GM23338 (cell line): ENCODE measurements at regions not wholly inside any gene's neighbourhood (a gene's known extent, or its start where the extent isn't known, plus 50 kb on each side); places are given as distances from the start of the nearest gene placed in this dataset.

ENCODE experiments used
- ATAC-seq: fragments of 200-7000 bp; cut with Tn5 transposase; 3 replicates; pipeline ENCODE4 v1.9.1; 2020
- DNase-seq: peaks from one replicate; pipeline ENCODE4 v3.0.0-alpha.2; 2015; ENCODE audit warnings: low spot score
- H2AFZ ChIP-seq: fragments of 200-600 bp; sonication (generic); 2 replicates; pipeline ENCODE4 v1.8.0; 2016; ENCODE audit warnings: antibody characterized with exemption, mild to moderate bottlenecking, moderate library complexity
- H3F3A ChIP-seq: fragments of 200-600 bp; sonication (generic); replicated peaks from 2 replicates; pipeline ENCODE4 v1.8.0; 2017; ENCODE audit warnings: antibody characterized with exemption, mixed run types, low read depth
- H3K27ac ChIP-seq: fragments of 200-600 bp; sonication (generic); 2 replicates; pipeline ENCODE4 v1.6.1; 2016; ENCODE audit warnings: low read depth
- H3K27me3 ChIP-seq: fragments of 200-600 bp; sonication (generic); 2 replicates; pipeline ENCODE4 v1.8.0; 2016; ENCODE audit warnings: mild to moderate bottlenecking, mixed run types, moderate library complexity; ENCODE audit not compliant: insufficient read depth
- H3K36me3 ChIP-seq: fragments of 200-600 bp; sonication (generic); 2 replicates; pipeline ENCODE4 v1.8.0; 2016; ENCODE audit warnings: mild to moderate bottlenecking; ENCODE audit not compliant: insufficient read depth
- H3K4me1 ChIP-seq: fragments of 200-600 bp; sonication (generic); 2 replicates; pipeline ENCODE4 v1.8.0; 2016; ENCODE audit warnings: mild to moderate bottlenecking, moderate library complexity; ENCODE audit not compliant: insufficient read depth
- H3K4me2 ChIP-seq: fragments of 200-600 bp; sonication (generic); 2 replicates; pipeline ENCODE4 v1.7.1; 2017; ENCODE audit warnings: mixed run types
- H3K4me3 ChIP-seq: fragments of 200-600 bp; sonication (generic); 2 replicates; pipeline ENCODE4 v1.6.1; 2016; ENCODE audit warnings: mixed run types
- H3K79me2 ChIP-seq: fragments of 200-600 bp; sonication (generic); replicated peaks from 2 replicates; pipeline ENCODE4 v1.8.0; 2017; ENCODE audit warnings: mild to moderate bottlenecking; ENCODE audit not compliant: insufficient read depth
- H3K9me2 ChIP-seq: fragments of 200-600 bp; sonication (generic); 2 replicates; pipeline ENCODE4 v1.8.0; 2017; ENCODE audit not compliant: insufficient read depth
- H4K20me1 ChIP-seq: fragments of 200-600 bp; sonication (generic); replicated peaks from 2 replicates; pipeline ENCODE4 v1.8.0; 2017; ENCODE audit warnings: mild to moderate bottlenecking; ENCODE audit not compliant: insufficient read depth
- H3K27ac Mint-ChIP-seq: 2 replicates; pipeline ENCODE4 v1.8.0; 2020; ENCODE audit warnings: inconsistent platforms, mild to moderate bottlenecking, moderate library complexity, mixed read lengths
- H3K27me3 Mint-ChIP-seq: 3 replicates; pipeline ENCODE4 v1.8.0; 2022; ENCODE audit warnings: low read depth, mild to moderate bottlenecking, moderate library complexity, mixed read lengths, inconsistent platforms; ENCODE audit not compliant: insufficient read depth, poor library complexity
- H3K36me3 Mint-ChIP-seq: 3 replicates; pipeline ENCODE4 v1.8.0; 2021; ENCODE audit warnings: low read depth, mild to moderate bottlenecking, inconsistent platforms, moderate library complexity, mixed read lengths
- H3K4me1 Mint-ChIP-seq: 3 replicates; pipeline ENCODE4 v1.8.0; 2020; ENCODE audit warnings: mild to moderate bottlenecking, inconsistent platforms, mixed read lengths
- H3K4me3 Mint-ChIP-seq: 3 replicates; pipeline ENCODE4 v1.8.0; 2021; ENCODE audit warnings: moderate library complexity, mild to moderate bottlenecking, inconsistent platforms, mixed read lengths
- H3K9me3 Mint-ChIP-seq: 3 replicates; pipeline ENCODE4 v1.8.0; 2020; ENCODE audit warnings: moderate library complexity, mild to moderate bottlenecking, inconsistent platforms, mixed read lengths
- CREB1 ChIP-seq: fragments of 250-450 bp; sonication (Bioruptor Pico); IDR thresholded peaks from 2 replicates; pipeline ENCODE4 v1.5.0; 2020; ENCODE audit warnings: low read depth, mild to moderate bottlenecking, moderate library complexity
- CTCF ChIP-seq, 2 experiments: fragments of 200-600 bp in 1 of 2; sonication (generic) in 1 of 2; conservative IDR thresholded peaks; 2 replicates each; pipeline versions ENCODE4 v1.5.1 to v1.6.1; 2016 to 2017; ENCODE audit warnings: antibody characterized with exemption in 2 of 2, low read depth in 2 of 2, mild to moderate bottlenecking in 2 of 2, moderate library complexity in 1 of 2
- ETS1 ChIP-seq: IDR thresholded peaks from 2 replicates; pipeline ENCODE4 v1.6.1; 2016; ENCODE audit warnings: antibody characterized with exemption
- EZH2 ChIP-seq: fragments of 200-600 bp; sonication (generic); IDR thresholded peaks from one replicate; pipeline ENCODE4 v1.8.0; 2017; ENCODE audit warnings: antibody characterized with exemption, mild to moderate bottlenecking, low read depth; ENCODE audit not compliant: unreplicated experiment
- EZH2phosphoT487 ChIP-seq: fragments of 200-600 bp; sonication (generic); IDR thresholded peaks from one replicate; pipeline ENCODE4 v1.8.1; 2018; ENCODE audit warnings: antibody characterized with exemption; ENCODE audit not compliant: unreplicated experiment
- JUNB ChIP-seq: IDR thresholded peaks from one replicate; pipeline ENCODE4 v1.6.1; 2016; ENCODE audit warnings: antibody characterized with exemption; ENCODE audit not compliant: unreplicated experiment
- NANOG ChIP-seq: IDR thresholded peaks from 2 replicates; pipeline ENCODE4 v1.6.1; 2016; ENCODE audit warnings: antibody characterized with exemption, borderline replicate concordance
- POLR2AphosphoS5 ChIP-seq: IDR thresholded peaks from 2 replicates; pipeline ENCODE4 v1.6.1; 2016; ENCODE audit warnings: antibody characterized with exemption, low read depth
- STAT1 ChIP-seq: IDR thresholded peaks from one replicate; pipeline ENCODE4 v1.6.1; 2016; ENCODE audit warnings: antibody characterized with exemption; ENCODE audit not compliant: unreplicated experiment
- ZNF114 ChIP-seq: fragments of 250-450 bp; sonication (Bioruptor Pico); IDR thresholded peaks from 2 replicates; pipeline ENCODE4 v1.5.0; 2020; ENCODE audit warnings: mild to moderate bottlenecking, moderate library complexity
- ZNF331 ChIP-seq: fragments of 250-450 bp; sonication (Bioruptor Pico); IDR thresholded peaks from 2 replicates; pipeline ENCODE4 v1.5.0; 2020; ENCODE audit warnings: low read depth, mild to moderate bottlenecking, moderate library complexity
- TF ChIP-seq, protein P1 (sequence below): IDR thresholded peaks from one replicate; pipeline ENCODE4 v1.6.1; 2018; ENCODE audit warnings: antibody characterized with exemption; ENCODE audit not compliant: unreplicated experiment
- TF ChIP-seq, protein P2 (sequence below): fragments of 250-450 bp; sonication (Bioruptor Pico); IDR thresholded peaks from 2 replicates; pipeline ENCODE4 v1.5.0; 2020; ENCODE audit warnings: mild to moderate bottlenecking, moderate library complexity

DNA sequence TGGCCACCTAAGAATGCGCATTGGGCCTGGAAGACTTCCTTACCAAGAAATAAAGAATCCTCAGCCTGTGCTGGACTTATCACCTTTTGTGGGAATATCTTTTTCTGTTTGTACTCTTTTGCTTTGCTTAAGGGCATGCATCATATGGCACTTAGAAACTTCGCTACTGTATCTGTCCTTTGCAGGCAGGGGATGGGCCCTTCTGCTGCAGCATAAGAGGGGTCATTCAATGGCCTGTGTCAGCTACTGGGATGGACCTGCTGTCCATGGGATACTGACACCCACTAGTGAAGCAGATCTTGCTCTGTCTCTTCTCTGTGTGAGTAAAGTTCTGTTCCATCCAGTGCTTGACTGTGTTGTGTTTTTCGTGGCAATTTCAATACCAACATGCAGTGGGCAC is 239.0 kb upstream of the JUN start:
- H3K9me2 ChIP-seq = peaks cover 3% of the 10 kb centered on the region; the same call in 1 of the 2 replicates
- no peak for TF ChIP-seq EZH2phosphoT487
- no peak for TF ChIP-seq EZH2
- TF ChIP-seq POLR2AphosphoS5 = no peak
- TF ChIP-seq ZNF114 (CRISPR knock-in tag) = no peak
- TF ChIP-seq ETS1 = no peak
- no peak for TF ChIP-seq STAT1
- no peak for TF ChIP-seq CTCF (conservative IDR thresholded peaks at IDR 0.05; ENCODE audit: low read depth in 2 of 2)
- no peak for TF ChIP-seq CREB1 (CRISPR knock-in tag)
- no peak for TF ChIP-seq ZNF331 (CRISPR knock-in tag)
- TF ChIP-seq NANOG = no peak
- TF ChIP-seq, protein P1, sequence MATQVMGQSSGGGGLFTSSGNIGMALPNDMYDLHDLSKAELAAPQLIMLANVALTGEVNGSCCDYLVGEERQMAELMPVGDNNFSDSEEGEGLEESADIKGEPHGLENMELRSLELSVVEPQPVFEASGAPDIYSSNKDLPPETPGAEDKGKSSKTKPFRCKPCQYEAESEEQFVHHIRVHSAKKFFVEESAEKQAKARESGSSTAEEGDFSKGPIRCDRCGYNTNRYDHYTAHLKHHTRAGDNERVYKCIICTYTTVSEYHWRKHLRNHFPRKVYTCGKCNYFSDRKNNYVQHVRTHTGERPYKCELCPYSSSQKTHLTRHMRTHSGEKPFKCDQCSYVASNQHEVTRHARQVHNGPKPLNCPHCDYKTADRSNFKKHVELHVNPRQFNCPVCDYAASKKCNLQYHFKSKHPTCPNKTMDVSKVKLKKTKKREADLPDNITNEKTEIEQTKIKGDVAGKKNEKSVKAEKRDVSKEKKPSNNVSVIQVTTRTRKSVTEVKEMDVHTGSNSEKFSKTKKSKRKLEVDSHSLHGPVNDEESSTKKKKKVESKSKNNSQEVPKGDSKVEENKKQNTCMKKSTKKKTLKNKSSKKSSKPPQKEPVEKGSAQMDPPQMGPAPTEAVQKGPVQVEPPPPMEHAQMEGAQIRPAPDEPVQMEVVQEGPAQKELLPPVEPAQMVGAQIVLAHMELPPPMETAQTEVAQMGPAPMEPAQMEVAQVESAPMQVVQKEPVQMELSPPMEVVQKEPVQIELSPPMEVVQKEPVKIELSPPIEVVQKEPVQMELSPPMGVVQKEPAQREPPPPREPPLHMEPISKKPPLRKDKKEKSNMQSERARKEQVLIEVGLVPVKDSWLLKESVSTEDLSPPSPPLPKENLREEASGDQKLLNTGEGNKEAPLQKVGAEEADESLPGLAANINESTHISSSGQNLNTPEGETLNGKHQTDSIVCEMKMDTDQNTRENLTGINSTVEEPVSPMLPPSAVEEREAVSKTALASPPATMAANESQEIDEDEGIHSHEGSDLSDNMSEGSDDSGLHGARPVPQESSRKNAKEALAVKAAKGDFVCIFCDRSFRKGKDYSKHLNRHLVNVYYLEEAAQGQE = no peak
- TF ChIP-seq, protein P2, sequence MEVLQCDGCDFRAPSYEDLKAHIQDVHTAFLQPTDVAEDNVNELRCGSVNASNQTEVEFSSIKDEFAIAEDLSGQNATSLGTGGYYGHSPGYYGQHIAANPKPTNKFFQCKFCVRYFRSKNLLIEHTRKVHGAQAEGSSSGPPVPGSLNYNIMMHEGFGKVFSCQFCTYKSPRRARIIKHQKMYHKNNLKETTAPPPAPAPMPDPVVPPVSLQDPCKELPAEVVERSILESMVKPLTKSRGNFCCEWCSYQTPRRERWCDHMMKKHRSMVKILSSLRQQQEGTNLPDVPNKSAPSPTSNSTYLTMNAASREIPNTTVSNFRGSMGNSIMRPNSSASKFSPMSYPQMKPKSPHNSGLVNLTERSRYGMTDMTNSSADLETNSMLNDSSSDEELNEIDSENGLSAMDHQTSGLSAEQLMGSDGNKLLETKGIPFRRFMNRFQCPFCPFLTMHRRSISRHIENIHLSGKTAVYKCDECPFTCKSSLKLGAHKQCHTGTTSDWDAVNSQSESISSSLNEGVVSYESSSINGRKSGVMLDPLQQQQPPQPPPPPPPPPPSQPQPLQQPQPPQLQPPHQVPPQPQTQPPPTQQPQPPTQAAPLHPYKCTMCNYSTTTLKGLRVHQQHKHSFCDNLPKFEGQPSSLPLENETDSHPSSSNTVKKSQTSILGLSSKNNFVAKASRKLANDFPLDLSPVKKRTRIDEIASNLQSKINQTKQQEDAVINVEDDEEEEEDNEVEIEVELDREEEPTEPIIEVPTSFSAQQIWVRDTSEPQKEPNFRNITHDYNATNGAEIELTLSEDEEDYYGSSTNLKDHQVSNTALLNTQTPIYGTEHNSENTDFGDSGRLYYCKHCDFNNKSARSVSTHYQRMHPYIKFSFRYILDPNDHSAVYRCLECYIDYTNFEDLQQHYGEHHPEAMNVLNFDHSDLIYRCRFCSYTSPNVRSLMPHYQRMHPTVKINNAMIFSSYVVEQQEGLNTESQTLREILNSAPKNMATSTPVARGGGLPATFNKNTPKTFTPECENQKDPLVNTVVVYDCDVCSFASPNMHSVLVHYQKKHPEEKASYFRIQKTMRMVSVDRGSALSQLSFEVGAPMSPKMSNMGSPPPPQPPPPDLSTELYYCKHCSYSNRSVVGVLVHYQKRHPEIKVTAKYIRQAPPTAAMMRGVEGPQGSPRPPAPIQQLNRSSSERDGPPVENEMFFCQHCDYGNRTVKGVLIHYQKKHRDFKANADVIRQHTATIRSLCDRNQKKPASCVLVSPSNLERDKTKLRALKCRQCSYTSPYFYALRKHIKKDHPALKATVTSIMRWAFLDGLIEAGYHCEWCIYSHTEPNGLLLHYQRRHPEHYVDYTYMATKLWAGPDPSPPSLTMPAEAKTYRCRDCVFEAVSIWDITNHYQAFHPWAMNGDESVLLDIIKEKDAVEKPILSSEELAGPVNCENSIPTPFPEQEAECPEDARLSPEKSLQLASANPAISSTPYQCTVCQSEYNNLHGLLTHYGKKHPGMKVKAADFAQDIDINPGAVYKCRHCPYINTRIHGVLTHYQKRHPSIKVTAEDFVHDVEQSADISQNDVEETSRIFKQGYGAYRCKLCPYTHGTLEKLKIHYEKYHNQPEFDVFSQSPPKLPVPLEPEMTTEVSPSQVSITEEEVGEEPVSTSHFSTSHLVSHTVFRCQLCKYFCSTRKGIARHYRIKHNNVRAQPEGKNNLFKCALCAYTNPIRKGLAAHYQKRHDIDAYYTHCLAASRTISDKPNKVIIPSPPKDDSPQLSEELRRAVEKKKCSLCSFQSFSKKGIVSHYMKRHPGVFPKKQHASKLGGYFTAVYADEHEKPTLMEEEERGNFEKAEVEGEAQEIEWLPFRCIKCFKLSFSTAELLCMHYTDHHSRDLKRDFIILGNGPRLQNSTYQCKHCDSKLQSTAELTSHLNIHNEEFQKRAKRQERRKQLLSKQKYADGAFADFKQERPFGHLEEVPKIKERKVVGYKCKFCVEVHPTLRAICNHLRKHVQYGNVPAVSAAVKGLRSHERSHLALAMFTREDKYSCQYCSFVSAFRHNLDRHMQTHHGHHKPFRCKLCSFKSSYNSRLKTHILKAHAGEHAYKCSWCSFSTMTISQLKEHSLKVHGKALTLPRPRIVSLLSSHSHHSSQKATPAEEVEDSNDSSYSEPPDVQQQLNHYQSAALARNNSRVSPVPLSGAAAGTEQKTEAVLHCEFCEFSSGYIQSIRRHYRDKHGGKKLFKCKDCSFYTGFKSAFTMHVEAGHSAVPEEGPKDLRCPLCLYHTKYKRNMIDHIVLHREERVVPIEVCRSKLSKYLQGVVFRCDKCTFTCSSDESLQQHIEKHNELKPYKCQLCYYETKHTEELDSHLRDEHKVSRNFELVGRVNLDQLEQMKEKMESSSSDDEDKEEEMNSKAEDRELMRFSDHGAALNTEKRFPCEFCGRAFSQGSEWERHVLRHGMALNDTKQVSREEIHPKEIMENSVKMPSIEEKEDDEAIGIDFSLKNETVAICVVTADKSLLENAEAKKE (CRISPR knock-in tag) = no peak
- no peak for TF ChIP-seq JUNB
- no peak overlapping the region for H3K27ac ChIP-seq
- Mint-ChIP-seq H3K27ac (no peak overlapping the region), H3K27me3 (peaks cover 8% of the 10 kb centered on the region), H3K36me3 (peaks cover 3% of the 10 kb centered on the region; the same call in 1 of the 3 replicates), H3K9me3 (peaks cover 8% of the 10 kb centered on the region; the same call in 1 of the 3 replicates), H3K4me1 (peaks cover 6% of the 10 kb centered on the region), H3K4me3 (no peak overlapping the region)
- no peaks in the 10 kb centered on the region for H3F3A ChIP-seq
- ATAC-seq (no peak), DNase-seq (no peak)
- H2AFZ ChIP-seq = no peak overlapping the region
- H3K79me2 ChIP-seq = no peaks in the 10 kb centered on the region
- no peaks in the 10 kb centered on the region for H3K4me1 ChIP-seq
- no peak overlapping the region for H3K4me2 ChIP-seq
- no peaks in the 10 kb centered on the region for H3K27me3 ChIP-seq
- no peaks in the 10 kb centered on the region for H3K36me3 ChIP-seq
- H4K20me1 ChIP-seq = no peaks in the 10 kb centered on the region
- H3K4me3 ChIP-seq = no peak overlapping the region
